ENCODE measurements at regions not wholly inside any gene's neighbourhood (a gene's known extent, or its start where the extent isn't known, plus 50 kb on each side); places are given as distances from the start of the nearest gene placed in this dataset.
"Not testable (repeated sequence)": the region's sequence is repeated elsewhere in the genome, so short reads cannot be mapped to it uniquely, and the experiment has no call there.

DNA sequence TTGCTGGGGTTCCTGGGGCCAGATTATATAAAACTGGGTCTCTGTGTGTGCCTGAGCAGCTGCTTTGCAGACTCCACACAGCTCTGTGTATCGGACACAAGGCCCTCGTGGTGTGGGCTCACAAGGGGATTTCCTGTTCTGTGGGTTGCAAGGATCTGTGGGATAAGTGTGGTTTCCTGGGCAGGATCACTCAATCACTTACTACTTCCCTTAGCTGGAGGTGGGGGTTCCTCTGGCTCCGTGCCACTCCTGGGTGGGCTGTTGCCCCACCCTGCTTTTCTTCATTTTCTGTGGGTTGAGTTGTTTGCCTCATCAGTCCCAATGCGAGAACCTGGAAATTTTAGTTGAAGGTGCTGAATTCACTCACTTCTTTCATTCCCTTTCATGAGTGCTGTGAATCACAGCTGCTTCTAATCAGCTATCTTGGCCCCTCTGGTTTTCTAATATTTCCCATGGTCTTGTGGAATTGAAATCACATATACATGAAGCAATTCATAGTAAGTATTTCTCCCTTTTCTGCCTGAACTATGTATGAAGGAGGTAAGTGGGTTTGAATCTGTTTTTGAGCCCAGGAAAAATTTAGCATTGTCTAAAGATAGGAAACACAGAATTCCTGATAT, 196.3 kb downstream of the DCDC2C start:
- no peak for DNase-seq

- no peak for DNase-seq
These were observed 198.8 kb downstream of the DCDC2C start for GRCh38 chr2:3902131-3902530.

DNA sequence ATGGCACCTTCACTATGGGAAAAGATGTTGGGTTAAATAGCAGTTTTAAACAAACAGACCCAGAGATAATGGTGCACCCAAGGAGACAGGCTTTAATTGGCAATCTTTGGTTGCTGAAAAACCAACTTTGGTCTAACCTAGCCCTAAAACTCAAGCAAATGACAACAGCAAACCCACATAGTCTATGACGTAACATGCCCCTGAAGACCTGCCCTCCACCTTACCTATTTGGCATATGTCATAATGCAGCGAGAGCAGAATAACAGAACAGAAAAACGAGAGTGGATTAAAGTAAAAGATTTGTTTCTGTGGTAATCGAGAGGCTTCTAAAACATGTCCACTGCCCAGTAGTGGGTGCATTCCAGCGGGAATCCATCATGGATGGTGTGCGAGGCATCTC, 200.7 kb downstream of the DCDC2C start:
- DNase-seq = no peak

- DNase-seq = not testable (repeated sequence)
These were observed 205.1 kb downstream of the DCDC2C start for GRCh38 chr2:3908498-3908897.

- DNase-seq = no peak
These were observed 208.6 kb downstream of the DCDC2C start for GRCh38 chr2:3911882-3912455.

- DNase-seq = no peak
These were observed 209.8 kb downstream of the DCDC2C start for GRCh38 chr2:3913166-3913565.

DNA sequence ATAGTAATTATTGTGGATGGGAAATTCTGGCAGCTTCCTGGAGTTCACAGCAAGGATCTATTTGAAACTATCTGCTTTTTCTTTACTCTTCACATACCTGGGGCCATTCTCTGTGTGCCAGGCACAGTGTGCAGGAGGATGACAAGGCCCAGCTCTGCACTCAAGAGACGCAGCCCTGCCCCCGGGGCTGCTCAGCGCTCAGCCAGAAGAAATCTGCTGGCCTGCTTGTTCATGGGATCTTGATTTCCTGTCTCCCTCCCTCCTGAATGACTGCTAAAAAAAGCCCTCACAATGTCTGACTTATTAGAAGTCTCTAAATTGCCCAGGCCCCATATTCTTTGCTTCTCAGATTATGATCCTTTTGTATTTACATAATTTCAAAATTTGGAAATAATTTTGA, 210.9 kb downstream of the DCDC2C start:
- no peak for DNase-seq

DNA sequence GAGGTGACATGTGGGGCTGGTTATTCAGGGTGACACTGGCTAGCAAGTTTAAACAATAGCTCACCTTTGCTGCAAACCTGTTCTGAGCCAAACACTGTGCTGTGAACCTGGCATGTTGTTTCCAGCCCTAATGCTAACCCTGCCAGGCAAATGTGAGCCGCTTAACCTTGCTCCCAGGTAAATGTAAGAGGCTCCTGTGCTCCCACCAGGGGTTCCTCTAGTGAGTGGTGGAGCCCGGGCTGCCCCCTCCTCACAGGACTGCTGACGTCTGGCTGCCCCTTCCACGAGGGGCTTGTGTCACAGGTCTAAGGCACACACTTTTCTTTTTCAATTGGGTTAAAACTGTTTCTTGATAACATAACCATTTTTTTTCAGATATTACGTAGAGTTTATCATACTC, 223.7 kb downstream of the DCDC2C start:
- DNase-seq = no peak

DNA sequence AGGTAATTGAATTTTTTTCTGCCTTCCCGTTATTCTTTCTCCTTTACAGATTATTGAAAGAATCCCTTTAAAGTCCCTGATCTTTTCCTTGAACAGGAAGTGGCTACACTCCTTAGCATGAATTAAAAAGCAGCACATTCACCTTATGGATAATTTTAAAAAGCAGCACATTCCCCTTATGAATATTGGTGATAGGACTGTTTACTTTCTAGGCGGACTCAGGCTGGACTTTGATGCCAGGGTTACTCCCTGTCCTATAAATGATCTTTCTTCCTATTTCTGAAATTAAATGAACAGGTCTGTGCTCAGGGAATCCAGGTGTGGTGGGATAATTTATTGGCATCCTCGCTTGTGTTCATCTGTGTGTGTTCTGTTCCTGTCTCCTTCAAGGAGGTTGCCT, 226.0 kb downstream of the DCDC2C start:
- DNase-seq = no peak

DNA sequence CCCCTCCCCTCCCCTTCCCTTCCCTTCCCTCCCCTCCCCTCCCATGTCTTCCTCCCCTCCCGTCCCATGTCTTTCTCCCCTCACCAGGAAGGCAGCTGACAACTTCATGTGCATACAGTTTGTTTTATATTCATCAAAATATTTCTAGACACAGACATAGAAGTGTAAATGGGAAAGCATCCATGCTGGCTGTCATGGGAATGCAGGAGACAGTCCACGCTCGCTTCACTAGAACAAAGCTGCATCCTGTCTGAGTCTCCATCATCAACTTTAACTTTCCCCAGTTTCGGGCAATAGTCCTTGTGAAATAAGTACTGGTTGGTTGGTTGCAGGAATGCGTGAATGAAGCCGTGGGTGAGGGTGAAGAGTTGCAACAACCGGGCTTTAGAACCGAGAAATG, 226.9 kb downstream of the DCDC2C start:
- no peak for DNase-seq

- DNase-seq = no peak
These were observed 237.3 kb downstream of the DCDC2C start for GRCh38 chr2:3940661-3941060.

DNA sequence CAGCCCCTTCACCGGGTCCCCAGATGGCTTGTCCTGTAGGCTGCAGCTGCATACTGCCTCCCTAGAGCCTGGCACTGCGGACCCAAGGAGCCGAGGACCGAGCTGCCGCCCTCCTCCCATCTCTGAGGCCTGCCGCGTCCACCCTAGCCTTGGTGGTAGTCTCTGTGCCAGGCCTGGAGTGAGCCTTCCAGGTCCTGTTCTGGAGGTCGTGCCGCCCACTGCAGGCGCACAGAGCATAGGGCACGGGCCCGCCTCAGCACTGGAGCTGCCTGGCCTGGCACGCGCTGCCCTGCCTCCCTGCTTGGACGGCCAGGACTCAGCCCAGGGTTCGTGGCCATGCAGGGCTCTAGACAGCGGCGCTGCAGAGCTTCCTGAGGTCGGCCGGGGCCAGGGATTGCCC, 239.5 kb downstream of the DCDC2C start:
- no peak for DNase-seq

- no peak for DNase-seq
These were observed 240.7 kb downstream of the DCDC2C start for GRCh38 chr2:3944071-3944470.

- DNase-seq = no peak
These were observed 241.5 kb downstream of the DCDC2C start for GRCh38 chr2:3944841-3945240.

- DNase-seq = no peak
These were observed 244.8 kb downstream of the DCDC2C start for GRCh38 chr2:3948191-3948590.

- no peak for DNase-seq
These were observed 248.0 kb downstream of the DCDC2C start for GRCh38 chr2:3951131-3951954.

- no peak for DNase-seq
These were observed 249.6 kb downstream of the DCDC2C start for GRCh38 chr2:3952866-3953516.

- no peak for DNase-seq
These were observed 250.9 kb downstream of the DCDC2C start for GRCh38 chr2:3954261-3954660.

DNA sequence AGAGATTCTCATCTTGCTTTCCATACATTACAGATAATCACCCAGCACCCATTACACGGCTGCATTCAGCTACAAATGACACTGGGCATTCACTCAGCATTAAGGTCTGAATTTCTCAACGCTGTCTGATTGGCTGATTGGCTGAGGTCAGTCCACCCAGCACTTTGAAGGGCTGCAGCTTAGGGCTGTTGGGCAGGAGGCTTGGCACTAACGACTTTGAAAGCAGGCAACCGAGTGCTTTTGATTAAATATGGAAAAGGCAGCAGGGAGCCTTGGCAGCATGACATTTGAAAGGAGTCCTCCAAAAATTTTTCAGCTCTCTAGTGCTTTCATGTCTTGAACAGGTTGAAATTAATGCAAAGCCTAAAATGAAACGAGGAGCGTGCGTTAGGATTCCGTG, 253.0 kb downstream of the DCDC2C start:
- DNase-seq = no peak

DNA sequence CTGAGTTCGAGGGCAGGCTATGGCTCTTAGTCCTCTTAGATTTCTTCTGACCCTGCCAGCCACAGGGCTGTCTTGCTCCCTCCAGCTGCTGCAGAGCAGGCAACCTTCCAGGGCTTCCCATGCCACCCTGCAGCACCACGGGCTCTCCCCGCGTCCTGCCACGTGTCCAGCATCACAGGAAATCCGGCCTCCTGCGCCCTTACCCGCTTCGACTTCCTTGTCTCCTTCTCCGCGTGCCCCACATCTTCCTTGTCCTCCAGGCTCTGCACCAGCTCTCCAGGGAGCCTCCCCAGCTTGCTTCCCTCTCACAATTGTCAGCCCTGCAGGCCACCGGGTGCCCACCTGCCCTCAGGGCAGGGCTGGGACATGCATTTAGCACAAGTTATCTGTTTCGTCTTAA, 253.5 kb downstream of the DCDC2C start:
- DNase-seq = no peak

DNA sequence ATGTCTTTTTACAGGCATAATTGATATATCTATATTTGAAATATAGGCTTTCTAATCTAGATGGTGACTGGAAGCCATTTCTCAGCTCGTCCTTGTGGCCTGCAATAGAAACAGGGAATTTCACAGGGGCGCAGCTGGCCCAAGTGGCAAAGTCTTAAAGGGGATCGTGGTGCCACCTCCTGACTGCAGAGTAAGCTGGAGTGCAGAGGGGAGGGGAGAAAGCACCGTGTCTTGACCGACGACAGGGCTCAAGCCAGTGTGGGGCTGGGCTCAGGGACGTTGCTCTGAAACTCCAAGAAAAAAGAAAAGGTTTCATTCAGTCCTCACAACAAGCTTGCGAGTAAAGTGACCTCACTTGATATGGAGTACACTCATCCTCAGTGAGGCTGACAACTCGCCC, 255.1 kb downstream of the DCDC2C start:
- DNase-seq = no peak

- DNase-seq = no peak
These were observed 255.6 kb downstream of the DCDC2C start for GRCh38 chr2:3958969-3959368.

DNA sequence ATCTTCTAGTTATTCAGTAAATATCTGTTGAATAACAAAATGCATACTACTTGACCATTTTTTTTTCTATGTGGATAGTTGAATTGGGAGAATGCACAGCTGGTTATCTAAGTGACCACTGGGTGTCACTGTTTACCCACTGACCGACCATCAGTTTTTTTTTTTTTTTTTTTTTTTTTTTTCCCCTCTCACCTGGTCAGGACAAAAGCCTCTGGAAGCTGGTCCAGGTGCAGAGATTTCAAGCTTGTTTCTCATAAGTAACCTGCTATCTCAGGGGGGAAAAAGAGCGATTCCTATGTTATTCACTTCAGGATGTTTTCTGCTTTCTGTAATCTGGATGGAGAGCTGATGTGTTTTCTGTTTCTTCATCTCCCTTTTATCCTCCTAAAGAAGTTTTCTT, 256.0 kb downstream of the DCDC2C start:
- DNase-seq = peak in 1 of 51 donors; percentile 16

All from hypothalamus (tissue), 51 donors.